ENCODE measurements at regions not wholly inside any gene's neighbourhood (a gene's known extent, or its start where the extent isn't known, plus 50 kb on each side); places are given as distances from the start of the nearest gene placed in this dataset.

GRCh38 chr5:143459433-143459832 is 55.9 kb upstream of the NR3C1 start:
- Histone ChIP-seq H3K27me3 (ENCODE audit: control insufficient read depth in 1 of 2, insufficient read depth in 2 of 2, low read length in 1 of 2) (no peaks in the 10 kb centered on the region), H3K9me3 (ENCODE audit: control insufficient read depth, low read length) (no peaks in the 10 kb centered on the region), H3K4me3 (ENCODE audit: low read length in 2 of 2) (no peak overlapping the region), H3K4me1 (ENCODE audit: control insufficient read depth in 1 of 2, insufficient read depth in 2 of 2, low read length in 2 of 2) (no peaks in the 10 kb centered on the region), H3K27ac (ENCODE audit: low read depth in 1 of 2, low read length in 2 of 2) (no peak overlapping the region), H3K36me3 (ENCODE audit: control insufficient read depth in 1 of 2, insufficient read depth in 2 of 2, low read length in 1 of 2) (no peaks in the 10 kb centered on the region)
- no peak for ATAC-seq (ENCODE audit: low FRiP score)
- no peak for DNase-seq
- WGBS, 2 donors = 96 to 100% methylated on average over 4 of the region's 4 CpGs
- intact Hi-C loops (cut with DNase I) = no loop called here

GRCh38 chr5:143456952-143457547 is 53.6 kb upstream of the NR3C1 start:
- Histone ChIP-seq H3K4me3 (ENCODE audit: low read length in 2 of 2) (no peak overlapping the region), H3K27me3 (ENCODE audit: control insufficient read depth in 1 of 2, insufficient read depth in 2 of 2, low read length in 1 of 2) (no peaks in the 10 kb centered on the region), H3K9me3 (ENCODE audit: control insufficient read depth, low read length) (no peaks in the 10 kb centered on the region), H3K4me1 (ENCODE audit: control insufficient read depth in 1 of 2, insufficient read depth in 2 of 2, low read length in 2 of 2) (no peaks in the 10 kb centered on the region), H3K27ac (ENCODE audit: low read depth in 1 of 2, low read length in 2 of 2) (no peak overlapping the region), H3K36me3 (ENCODE audit: control insufficient read depth in 1 of 2, insufficient read depth in 2 of 2, low read length in 1 of 2) (no peaks in the 10 kb centered on the region)
- intact Hi-C loops (cut with DNase I) = no loop called here
- 70 to 74% methylated on average over 5 of the region's 5 CpGs for WGBS, 2 donors
- ATAC-seq (ENCODE audit: low FRiP score) (peak; percentile 33), DNase-seq (no peak)

- DNase-seq (no peak), ATAC-seq (ENCODE audit: low FRiP score) (no peak)
- H3K4me1 ChIP-seq (ENCODE audit: control insufficient read depth in 1 of 2, insufficient read depth in 2 of 2, low read length in 2 of 2) = no peaks in the 10 kb centered on the region
- H3K27me3 ChIP-seq (ENCODE audit: control insufficient read depth in 1 of 2, insufficient read depth in 2 of 2, low read length in 1 of 2) = no peaks in the 10 kb centered on the region
- WGBS, 2 donors = 95 to 97% methylated on average over 6 of the region's 6 CpGs
- H3K9me3 ChIP-seq (ENCODE audit: control insufficient read depth, low read length) = no peaks in the 10 kb centered on the region
- no peak overlapping the region for H3K4me3 ChIP-seq (ENCODE audit: low read length in 2 of 2)
- intact Hi-C loops (cut with DNase I) = no loop called here
- H3K27ac ChIP-seq (ENCODE audit: low read depth in 1 of 2, low read length in 2 of 2) = no peak overlapping the region
- H3K36me3 ChIP-seq (ENCODE audit: control insufficient read depth in 1 of 2, insufficient read depth in 2 of 2, low read length in 1 of 2) = no peaks in the 10 kb centered on the region
These were observed 51.5 kb upstream of the NR3C1 start for GRCh38 chr5:143454936-143455516.

- H3K27ac ChIP-seq (ENCODE audit: low read depth in 1 of 2, low read length in 2 of 2) = no peak overlapping the region
- DNase-seq (no peak), ATAC-seq (ENCODE audit: low FRiP score) (no peak)
- 92 to 97% methylated on average over 2 of the region's 2 CpGs for WGBS, 2 donors
- no peaks in the 10 kb centered on the region for H3K36me3 ChIP-seq (ENCODE audit: control insufficient read depth in 1 of 2, insufficient read depth in 2 of 2, low read length in 1 of 2)
- H3K4me1 ChIP-seq (ENCODE audit: control insufficient read depth in 1 of 2, insufficient read depth in 2 of 2, low read length in 2 of 2) = no peaks in the 10 kb centered on the region
- no peaks in the 10 kb centered on the region for H3K27me3 ChIP-seq (ENCODE audit: control insufficient read depth in 1 of 2, insufficient read depth in 2 of 2, low read length in 1 of 2)
- no peak overlapping the region for H3K4me3 ChIP-seq (ENCODE audit: low read length in 2 of 2)
- intact Hi-C loops (cut with DNase I) = no loop called here
- H3K9me3 ChIP-seq (ENCODE audit: control insufficient read depth, low read length) = no peaks in the 10 kb centered on the region
These were observed 50.2 kb upstream of the NR3C1 start for GRCh38 chr5:143453720-143454119.

Small RNAs in the stretch of these regions (microRNA-seq; reads per million reads assigned to microRNA genes)
- 0 reads per million in 2 donors for gene MIR5197

All from aorta (tissue), 5 donors.